ENCODE measurements at regions not wholly inside any gene's neighbourhood (a gene's known extent, or its start where the extent isn't known, plus 50 kb on each side); places are given as distances from the start of the nearest gene placed in this dataset.

DNA sequence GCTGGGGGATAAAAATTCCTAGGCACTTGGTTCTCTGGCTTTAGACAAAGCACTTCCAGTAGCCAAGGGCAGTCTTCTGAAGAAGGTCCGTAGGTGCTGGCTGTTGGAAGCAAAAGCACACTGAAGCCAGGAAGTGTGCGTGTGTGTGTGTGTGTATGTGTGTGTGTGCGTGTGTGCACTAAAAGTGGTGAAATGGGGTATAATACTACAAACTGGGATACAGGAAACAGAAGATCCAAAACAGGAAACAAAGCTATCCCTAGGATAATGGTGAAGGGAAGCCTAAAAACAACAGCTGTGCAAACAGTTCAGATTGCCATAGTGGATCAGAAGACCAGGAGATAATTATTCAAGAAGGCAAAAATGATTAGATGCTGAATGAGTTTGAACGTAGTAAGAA is 103.4 kb downstream of the IL20RB start:
- DNase-seq = no peak

DNA sequence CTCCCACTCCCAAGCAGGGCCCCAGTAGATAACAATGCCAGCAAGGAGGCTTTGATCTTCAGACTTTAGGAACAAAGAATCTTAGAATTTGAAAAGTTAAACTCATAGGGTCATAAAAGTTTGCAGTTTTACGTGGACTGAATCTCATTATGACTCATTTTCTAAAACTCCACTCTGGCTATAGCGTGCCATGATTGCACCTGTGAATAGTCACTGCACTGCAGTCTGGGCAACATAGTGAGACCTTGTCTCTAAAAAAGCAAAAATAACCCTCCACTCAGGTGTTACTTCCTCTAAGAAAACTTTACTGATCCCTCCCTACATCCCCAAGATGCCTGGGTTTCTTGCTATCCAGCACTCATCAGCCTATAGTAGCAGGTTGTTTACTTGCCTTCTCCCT is 104.5 kb downstream of the IL20RB start:
- DNase-seq = no peak

DNA sequence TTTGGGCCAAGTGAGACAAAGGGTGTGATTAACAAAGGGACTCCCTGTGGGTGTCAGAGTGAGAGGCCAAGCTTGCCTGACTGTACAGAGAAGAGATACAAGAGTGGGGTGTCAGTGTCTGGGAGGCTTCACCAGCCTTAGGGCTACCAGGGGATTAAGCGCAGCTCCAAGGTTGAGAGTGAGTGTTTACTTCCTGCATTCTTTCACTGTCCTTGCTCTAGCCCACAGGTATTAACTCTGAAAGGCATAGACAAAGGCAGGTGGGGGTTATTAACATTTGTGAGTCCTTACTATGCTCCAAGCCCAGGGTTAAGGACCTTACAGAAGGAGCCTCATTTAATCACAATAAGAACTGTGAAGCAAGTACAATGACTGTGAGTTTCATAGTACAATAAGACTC is 107.6 kb downstream of the IL20RB start:
- no peak for DNase-seq

DNA sequence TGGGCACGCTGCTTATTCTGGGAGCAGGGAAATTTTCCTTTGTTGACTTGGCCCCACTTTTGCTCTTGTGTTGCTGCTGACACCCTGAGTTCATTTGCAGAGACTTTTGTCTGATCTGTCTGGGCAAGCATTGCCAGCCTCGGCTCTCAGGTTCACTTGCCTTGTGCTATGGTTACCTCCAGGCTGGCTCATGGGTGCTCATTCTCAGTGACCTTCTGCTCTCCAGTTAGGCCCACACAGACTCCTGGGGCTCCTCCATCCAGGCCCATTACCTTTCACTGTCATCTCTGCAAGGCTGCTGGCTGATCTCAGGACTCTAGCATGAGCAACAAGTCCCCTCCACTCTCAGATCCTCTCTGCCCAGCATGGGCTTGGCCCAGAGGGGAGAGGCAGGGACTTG is 108.3 kb downstream of the IL20RB start:
- no peak for DNase-seq

DNA sequence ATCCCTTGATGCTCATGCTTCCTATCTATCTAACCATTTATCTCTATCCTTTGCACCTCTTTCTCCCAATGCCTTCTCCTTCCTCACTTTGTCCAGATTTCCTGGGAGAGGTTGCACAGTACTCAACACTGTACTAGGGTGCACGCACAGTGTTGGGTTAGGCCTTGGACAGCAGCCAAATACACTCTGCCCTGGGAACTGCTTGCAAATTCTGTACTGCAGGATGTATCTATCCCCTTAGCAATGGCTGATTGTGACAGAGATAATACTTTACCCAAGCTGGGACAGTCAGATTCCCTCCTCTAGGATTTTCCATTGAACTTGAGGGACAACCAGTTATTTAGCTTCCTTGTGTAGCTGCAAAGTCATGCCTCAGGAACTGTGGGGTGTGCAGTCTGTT is 113.3 kb downstream of the IL20RB start:
- DNase-seq = no peak

DNA sequence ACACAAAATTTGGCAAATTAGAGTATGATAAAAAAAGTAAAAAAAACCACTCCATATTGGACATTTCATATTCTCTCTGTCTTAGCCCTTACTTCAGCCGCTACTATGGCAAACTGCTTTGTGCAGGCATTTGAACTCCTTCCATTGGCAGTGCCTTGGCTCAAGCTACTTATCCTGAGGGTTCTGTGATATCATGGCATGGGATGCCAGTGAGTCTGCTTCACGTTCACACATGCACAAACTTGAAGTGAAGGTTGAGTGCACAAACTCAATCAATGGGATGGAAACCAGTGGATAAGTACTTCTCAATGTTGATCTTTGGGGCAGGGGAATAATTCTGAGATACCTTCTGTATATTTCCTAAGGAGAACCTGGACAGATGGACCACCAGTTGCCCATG is 117.2 kb downstream of the IL20RB start:
- no peak for DNase-seq

DNA sequence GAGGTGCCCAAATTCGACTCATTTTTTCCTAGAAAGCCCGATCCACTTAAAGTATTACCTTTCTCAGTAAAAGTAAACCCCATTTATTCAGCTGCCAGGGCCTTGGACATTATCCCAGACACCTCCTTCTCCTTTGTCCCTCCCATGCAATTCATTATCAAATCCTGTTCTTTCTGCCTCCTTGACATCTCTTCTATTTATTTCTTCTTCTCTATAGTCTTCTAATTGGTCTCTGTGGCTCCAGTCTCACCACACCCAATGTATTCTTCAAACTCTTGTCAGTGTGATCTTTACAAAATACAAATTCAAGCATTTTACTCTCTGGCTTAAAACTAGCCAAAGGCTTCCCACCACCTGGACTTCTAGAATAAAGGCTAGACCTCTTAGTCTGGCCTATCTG is 120.3 kb downstream of the IL20RB start:
- DNase-seq = no peak

DNA sequence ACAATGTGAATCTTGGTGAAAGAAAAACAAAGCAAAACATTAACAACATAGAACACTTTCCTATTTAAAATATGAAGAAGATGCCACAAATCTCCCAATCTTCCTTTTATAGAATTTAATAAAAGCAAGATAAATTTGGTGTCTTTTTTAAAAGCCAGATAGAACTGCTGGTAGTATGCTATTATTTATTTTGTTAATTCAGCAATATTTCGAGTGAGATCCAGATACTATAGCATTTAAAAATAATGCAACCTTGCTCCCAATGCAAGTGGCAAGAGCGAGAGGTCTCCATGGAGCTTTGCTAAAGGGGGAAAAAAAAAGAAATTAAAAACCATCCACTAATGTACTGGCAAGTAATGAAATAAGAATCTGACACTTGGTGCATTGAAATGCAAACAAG is 121.8 kb downstream of the IL20RB start:
- DNase-seq = no peak

DNA sequence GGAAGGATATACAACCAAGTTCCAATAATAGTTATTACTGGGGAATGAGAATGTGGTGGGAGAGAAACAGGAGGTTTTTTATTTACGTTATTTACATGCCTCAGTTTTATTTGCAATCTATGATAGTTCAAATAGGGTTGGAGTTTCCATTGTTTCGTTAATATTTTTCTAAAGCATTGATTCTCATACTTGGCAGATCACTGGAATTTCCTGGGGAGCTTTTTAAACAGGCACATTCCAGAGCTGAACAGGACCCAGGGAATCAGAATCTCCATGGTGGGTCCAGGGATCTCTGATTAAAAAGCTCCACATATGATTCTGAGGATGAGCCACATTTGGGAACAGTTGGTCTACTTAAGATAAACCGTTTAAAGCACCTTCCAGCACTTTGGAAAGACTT is 123.9 kb downstream of the IL20RB start:
- DNase-seq = no peak

DNA sequence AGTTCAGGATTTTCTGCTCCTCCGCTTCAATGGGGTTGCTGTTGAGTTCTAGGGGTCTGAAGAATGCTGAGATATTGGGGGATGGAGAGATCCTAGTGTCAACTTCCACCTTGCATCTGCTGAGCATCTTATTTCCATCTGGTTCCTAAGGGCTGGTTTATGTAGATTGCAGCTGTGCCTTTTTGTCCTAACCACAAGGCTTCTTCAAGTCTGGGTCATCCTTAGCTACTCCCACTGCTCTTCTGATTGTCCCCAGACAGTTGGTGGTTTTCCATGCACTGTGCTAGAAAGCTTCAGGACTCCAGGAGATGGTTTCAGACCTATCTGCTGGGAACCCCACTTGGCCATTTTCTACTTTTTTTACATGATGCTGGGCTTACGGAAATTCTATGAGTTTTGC is 125.0 kb downstream of the IL20RB start:
- no peak for DNase-seq

DNA sequence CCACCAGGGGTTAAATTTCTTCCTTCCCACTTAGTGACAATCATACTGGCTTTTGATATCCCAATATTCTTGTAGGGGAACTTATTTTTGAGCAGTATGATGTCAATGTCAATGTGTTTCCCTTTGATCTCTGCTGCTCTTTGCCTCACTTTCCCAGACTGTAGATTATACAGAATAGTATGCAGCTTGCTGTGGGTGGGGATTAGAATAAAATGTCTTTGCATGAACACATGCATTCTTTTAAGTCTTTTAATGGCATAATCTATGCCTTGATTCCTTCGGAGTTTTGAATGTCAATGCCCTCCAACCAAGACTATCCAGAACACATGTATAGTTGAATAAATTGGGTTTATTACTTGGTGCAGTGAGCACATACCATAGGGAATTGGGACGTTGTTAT is 125.5 kb downstream of the IL20RB start:
- DNase-seq = no peak

DNA sequence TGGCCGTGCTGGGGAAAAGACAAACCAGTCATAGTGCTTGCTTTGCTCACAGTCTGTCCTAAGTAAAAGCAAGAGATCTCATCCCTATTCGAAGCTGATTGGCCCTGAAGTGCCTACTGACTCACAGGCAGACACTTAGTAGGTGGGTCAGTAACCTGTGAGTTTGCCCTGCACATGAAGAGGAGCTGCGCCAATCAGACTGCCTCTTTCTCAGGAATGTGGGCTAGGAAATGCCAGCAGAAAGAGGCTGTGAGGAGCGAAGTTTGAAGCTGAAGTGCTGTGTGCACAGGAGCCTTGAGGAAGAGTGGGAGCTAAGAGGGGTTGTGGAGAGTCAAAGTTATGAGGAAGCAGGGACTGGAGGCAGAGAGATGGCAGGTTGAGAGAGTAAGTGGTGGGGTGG is 126.8 kb downstream of the IL20RB start:
- DNase-seq = no peak

DNA sequence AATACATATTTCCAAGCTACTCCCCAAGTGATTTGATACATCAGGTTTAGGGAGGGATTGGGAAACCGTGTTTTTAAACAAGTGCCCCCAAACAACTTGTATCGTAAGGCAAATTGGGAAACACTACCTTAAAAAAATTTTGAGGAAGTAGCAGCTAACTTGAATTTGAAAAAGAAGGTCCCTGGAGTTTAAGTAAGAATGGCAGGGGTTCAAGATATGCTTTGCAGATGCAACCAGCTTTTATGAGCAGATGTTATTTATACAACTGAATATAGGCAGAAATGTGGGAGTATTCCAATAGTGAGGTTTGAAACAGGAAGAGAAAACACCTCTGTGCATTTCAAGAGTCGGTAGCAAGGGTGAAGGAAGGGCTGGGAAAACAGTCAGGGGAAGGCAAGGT is 139.6 kb downstream of the IL20RB start:
- no peak for DNase-seq

DNA sequence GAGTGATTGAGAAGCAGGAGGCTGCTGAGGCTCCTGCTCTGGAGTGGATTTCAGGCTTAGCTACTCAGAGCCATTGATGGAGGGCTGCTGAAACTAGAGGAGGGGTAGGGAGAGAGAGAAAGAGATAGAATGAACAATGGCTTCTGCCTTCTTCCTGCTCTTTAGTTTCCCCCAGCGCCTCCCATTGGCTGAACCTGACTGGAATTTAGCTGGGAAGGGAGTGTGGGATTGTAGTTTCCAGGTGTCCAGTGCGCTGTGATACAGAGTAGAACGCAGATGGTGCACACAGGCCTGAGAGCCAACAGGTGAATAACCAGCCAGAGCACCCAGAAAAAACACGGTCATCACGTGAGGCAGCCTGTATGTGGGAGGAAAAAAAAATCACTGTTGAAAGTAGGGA is 140.1 kb downstream of the IL20RB start:
- no peak for DNase-seq

DNA sequence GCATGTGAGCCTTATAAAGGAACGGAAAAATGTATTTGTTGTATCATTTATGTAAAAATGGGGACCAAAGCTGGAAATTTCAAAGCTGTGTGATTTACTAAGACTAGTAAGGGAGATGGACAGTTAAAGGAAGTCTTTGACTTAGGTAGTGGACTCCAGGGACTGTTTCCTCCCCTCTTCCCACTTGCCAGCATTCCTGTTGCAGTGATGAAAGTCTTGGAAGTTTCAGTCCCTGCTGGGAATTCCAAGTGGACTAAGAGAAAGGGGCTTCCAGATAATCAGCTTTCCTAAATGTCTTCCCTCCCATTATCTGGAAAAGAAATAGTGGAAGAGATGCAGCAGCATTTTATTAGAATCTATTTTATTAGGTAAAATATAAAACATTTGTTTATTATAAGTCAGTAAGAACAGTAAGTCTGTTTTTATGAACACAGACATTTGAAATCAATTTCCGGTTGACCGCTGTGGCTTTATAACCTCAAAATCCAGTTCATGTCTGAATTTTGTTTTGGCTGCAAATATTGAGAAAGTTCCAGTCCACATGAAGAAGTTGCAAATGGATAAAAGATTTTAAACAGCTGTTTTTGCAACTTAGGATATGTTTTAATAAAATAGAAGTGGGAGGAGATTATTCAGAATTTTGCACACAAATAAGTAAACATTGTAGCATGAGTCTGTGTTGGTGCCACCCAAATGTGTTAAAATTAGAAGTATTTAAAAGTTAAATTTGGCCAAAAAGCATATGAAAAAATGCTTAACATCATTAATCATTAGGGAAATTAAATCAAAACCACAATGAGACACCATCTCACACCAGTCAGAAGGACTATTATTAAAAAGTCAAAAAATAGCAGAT is 141.8 kb downstream of the IL20RB start:
- no peak for DNase-seq

DNA sequence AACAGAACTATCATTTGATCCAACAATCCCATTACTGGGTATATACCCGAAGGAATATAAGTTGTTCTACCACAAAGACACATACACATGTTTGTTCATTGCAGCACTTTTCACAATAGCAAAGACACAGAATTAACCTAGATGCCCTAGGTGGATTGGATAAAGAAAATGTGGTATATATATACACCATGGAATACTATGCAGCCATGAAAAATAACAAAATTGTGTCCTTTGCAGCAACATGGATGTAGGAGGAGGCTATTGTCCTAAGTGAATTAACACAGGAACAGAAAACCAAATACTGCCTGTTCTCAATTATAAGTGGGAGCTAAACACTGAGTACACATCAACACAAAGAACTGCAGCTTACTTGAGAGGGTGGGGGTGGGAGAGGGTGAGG is 142.5 kb downstream of the IL20RB start:
- DNase-seq = no peak

DNA sequence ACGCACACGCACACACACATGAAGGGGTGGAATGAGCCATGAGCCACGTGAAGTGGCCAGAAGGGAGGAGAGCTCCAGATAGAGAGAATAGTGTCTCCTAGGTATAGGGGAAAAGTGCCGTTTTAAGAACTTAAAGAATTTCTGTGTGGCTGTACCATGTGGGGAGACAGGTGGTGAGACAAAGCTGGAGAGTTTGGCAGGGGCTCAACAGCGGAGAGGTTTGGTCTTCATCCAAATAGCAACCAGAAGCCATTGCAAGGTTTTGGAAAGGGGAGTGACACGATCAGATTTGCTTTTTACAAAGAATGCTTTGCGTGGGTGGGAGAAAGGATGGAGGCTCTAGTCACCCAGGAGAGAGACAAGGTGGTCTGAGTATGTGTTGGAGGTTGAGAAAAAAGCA is 146.0 kb downstream of the IL20RB start:
- DNase-seq = no peak

DNA sequence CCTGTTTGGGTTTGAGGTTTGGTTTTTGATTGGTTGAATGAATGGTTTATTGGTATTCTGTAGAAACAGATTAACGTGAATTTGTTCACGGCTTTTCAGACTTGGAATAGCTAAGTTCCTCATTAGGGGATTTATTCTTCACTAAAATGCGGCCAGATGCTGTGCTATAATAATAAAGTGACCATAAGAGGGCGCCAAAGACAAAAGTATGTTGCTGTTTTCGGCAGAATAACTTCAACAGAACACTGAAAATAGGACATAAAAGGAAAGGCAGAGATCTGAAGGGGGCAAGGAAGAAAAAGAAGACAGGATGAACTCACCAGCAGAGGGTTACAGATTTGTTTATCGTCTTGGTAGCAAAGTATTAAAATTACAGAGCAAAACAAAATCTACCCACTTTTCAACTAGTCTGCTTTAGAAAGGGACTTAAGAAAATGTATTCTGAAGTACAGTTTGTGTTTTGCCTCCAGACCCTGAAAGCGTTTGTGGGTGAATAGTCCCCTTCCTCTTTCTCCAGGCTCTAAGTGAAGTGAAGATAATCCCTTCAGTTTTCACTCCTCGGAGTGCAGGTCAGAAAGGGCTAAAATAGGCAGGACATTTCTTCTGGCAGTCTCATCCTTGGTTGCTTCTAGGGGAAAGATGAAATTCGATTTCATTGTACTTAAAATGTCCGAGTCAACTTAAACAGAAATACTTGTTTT is 147.6 kb downstream of the IL20RB start:
- no peak for DNase-seq

DNA sequence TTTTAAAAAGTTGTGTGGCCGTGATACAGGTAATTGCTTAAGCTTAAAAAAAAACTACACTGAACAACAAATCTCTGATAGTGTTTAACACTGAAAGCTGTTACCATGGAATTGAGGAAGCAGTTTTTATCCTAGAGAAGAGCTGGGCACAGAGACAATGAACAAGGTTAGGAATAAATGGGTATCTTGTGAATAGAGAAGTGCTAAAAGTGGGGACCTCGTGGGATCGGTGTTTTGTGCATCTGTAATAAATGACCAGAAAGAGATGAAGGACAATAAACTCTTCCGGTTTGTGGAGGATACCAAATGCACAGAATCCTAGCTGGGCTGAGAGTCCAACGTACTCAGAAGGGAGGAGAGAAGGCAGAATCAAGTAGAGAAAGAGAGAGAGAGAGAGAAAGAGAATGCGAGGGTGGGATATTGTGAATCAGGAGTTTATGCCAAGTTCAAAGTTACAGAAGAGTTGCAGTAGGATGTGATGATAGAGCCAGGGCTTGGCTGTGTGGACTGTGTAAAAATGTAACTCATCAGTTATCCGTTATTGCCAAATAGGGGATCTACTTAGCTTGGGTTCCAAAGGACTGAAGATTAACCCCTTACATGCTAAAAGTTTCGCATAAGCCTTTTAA is 148.9 kb downstream of the IL20RB start:
- no peak for DNase-seq

DNA sequence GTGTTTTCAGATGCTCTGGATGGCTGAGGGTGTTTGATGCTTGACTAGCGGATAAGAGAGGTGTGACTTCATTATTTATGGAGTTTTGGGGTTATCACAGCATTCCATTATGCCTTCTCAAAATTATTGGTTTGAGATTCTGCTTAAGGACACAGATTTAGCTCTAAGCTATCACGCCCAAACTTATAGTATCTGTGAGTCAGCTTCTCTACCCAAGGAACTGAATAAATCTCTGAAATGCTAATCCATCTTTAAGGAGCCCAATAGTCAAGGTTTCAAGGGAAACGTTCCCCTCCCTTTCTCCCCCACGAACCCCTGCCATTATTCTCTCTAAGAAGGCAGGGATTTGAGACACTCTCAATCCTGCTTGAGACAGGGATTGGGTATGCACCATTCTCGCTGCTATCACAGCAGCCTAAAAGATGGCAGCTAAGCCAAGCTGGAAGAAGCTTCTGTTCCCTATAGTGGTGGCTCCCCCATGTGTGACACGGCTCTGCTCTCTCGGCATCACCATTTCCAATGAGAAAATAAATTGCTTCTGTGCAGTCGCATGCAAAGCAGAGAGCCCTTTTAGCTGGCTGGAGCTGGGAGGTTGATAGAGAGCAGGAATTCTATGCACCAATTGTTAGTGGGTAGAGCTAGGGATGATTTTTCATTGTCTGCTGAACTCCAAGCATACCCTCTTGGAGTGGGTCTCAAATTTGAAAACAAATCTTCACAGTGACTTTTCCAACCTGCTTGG is 151.1 kb downstream of the IL20RB start:
- no peak for DNase-seq

DNA sequence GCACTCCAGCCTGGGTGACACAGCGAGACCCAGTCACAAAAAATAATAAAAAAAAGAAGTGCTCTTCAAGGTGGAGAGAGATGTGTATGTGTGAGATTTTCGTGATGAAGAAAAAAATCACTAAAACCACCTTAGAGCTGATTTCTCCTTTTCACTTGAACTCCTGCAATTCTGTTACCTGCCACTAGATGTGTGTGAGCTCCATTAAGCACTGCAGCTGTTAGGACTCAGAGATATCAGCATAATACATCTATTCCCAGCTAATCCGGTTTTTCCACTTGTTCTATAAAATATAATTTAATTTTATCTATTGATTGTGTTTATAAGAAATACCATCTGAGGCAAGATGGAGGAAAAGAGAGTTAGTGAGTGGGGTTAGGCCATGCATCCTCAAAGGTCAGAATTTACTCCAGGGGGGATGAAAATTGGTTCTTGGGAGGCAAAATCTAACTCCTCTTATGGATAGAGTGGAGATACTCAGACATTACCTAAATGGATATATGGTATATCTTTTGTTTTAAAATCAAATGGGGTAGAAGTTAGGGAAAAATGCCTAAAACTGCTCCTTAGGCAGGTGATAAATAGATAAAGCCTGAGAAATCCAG is 152.7 kb downstream of the IL20RB start:
- DNase-seq = no peak

DNA sequence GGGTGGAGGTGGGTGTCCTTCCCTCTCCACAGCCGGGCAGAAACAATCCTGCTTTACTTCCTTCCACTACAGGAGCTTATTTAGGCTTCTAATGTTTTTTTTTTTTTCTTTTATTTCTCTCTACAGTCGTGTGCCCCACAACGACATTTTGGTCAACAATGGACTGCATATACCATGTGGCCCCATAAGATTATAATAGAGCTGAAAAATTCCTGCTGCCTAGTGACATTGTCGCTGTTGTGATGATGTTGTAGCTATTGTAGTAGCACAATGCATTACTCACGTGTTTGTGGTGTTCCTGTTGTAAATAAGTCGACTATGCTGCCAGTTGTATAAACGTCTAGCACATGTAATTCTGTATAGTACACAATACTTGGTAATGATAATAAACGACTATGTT is 153.7 kb downstream of the IL20RB start:
- no peak for DNase-seq

DNA sequence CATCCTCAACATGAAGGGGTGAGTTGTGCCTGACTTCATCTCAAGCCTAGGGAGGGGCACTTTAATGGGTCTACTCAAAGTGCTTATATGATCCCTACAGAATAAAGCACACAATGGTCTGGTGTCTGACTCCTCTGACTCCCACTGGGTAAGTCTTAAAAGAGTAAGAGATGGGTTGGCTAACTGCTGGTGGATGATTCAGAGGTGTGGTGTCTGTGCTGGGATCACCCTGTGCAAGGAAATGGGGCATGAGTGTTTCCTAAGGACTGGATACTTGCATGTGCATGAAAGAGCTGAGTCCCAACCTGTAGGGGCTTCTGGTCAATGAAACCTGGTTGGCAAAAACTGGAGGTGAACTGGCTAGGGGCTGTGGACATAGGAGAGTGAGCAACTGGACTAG is 158.8 kb downstream of the IL20RB start:
- DNase-seq = no peak
